Mesenchymal stem cell (in vitro differentiated cells and primary cell): ENCODE measurements at regions not wholly inside any gene's neighbourhood (a gene's known extent, or its start where the extent isn't known, plus 50 kb on each side); places are given as distances from the start of the nearest gene placed in this dataset.
"Not testable (repeated sequence)": the region's sequence is repeated elsewhere in the genome, so short reads cannot be mapped to it uniquely, and the experiment has no call there.

Experiments
- DNase-seq: peaks from one replicate; pipeline ENCODE4 v3.0.0-alpha.2; 2013
- H2AFZ ChIP-seq: one replicate; pipeline ENCODE4 v1.6.1; 2013; ENCODE audit warnings: low read depth, mild to moderate bottlenecking, control low read depth, inconsistent platforms, low read length, moderate library complexity
- H2AK5ac ChIP-seq: 2 replicates; pipeline ENCODE4 v1.6.1; 2013; ENCODE audit warnings: low read length, moderate library complexity, mild to moderate bottlenecking, inconsistent platforms; ENCODE audit not compliant: severe bottlenecking
- H2BK120ac ChIP-seq: one replicate; pipeline ENCODE4 v1.6.1; 2013; ENCODE audit warnings: low read depth, mild to moderate bottlenecking, inconsistent platforms, low read length, moderate library complexity
- H2BK12ac ChIP-seq, 2 experiments: one replicate each; pipeline ENCODE4 v1.6.1; 2013; ENCODE audit warnings: inconsistent platforms in 2 of 2, low read length in 2 of 2, mild to moderate bottlenecking in 2 of 2, moderate library complexity in 2 of 2, control low read depth in 1 of 2
- H2BK15ac ChIP-seq: one replicate; pipeline ENCODE4 v1.6.1; 2013; ENCODE audit warnings: mild to moderate bottlenecking, low read depth, inconsistent platforms; ENCODE audit not compliant: poor library complexity, severe bottlenecking
- H2BK5ac ChIP-seq: 2 replicates; pipeline ENCODE4 v1.6.1; 2013; ENCODE audit warnings: low read depth, mild to moderate bottlenecking, low read length, control low read depth, inconsistent platforms; ENCODE audit not compliant: poor library complexity, severe bottlenecking
- H3K14ac ChIP-seq, 2 experiments: one replicate each; pipeline ENCODE4 v1.6.1; 2013; ENCODE audit warnings: inconsistent platforms in 2 of 2, low read length in 2 of 2, control low read depth in 1 of 2, mild to moderate bottlenecking in 1 of 2, moderate library complexity in 1 of 2
- H3K18ac ChIP-seq, 2 experiments: one replicate each; pipeline ENCODE4 v1.6.1; 2013; ENCODE audit warnings: inconsistent platforms in 2 of 2, low read length in 2 of 2, control low read depth in 1 of 2, low read depth in 1 of 2, mild to moderate bottlenecking in 1 of 2
- H3K23ac ChIP-seq, 2 experiments: one replicate each; pipeline ENCODE4 v1.6.1; 2013; ENCODE audit warnings: inconsistent platforms in 2 of 2, low read length in 2 of 2, mild to moderate bottlenecking in 2 of 2, moderate library complexity in 2 of 2, control low read depth in 1 of 2
- H3K27ac ChIP-seq: 2 replicates; pipeline ENCODE4 v1.5.1; 2013; ENCODE audit warnings: mild to moderate bottlenecking, moderate library complexity, low read length, control low read depth, inconsistent platforms; ENCODE audit not compliant: poor library complexity, severe bottlenecking
- H3K27me3 ChIP-seq, 2 experiments: 2 replicates each; pipeline versions ENCODE4 v1.6.1 to v1.7.0; 2013; ENCODE audit warnings: low read length in 2 of 2, mild to moderate bottlenecking in 2 of 2, moderate library complexity in 2 of 2, control low read depth in 1 of 2, inconsistent platforms in 1 of 2; ENCODE audit not compliant: control insufficient read depth in 1 of 2, insufficient read depth in 1 of 2
- H3K36me3 ChIP-seq, 2 experiments: 2 replicates each; pipeline versions ENCODE4 v1.6.1 to v1.7.0; 2013; ENCODE audit warnings: low read length in 2 of 2, control low read depth in 1 of 2, inconsistent platforms in 1 of 2, low read depth in 1 of 2, mild to moderate bottlenecking in 1 of 2; ENCODE audit not compliant: insufficient read depth in 2 of 2, control insufficient read depth in 1 of 2
- H3K4ac ChIP-seq, 2 experiments: one replicate each; pipeline ENCODE4 v1.6.1; 2013; ENCODE audit warnings: inconsistent platforms in 2 of 2, low read length in 2 of 2, mild to moderate bottlenecking in 2 of 2, moderate library complexity in 2 of 2, control low read depth in 1 of 2, low read depth in 1 of 2
- H3K4me1 ChIP-seq: 2 replicates; pipeline ENCODE4 v1.6.1; 2013; ENCODE audit warnings: low read depth, low read length, control low read depth; ENCODE audit not compliant: control insufficient read depth, insufficient read depth
- H3K4me2 ChIP-seq: 2 replicates; pipeline ENCODE4 v1.6.1; 2013; ENCODE audit warnings: low read length, mild to moderate bottlenecking, inconsistent platforms; ENCODE audit not compliant: poor library complexity, severe bottlenecking
- H3K4me3 ChIP-seq, 2 experiments: 2 replicates each; pipeline versions ENCODE4 v1.5.1 to v1.7.0; 2013; ENCODE audit warnings: low read length in 2 of 2, mild to moderate bottlenecking in 2 of 2, control low read depth in 1 of 2, low read depth in 1 of 2; ENCODE audit not compliant: insufficient read depth in 1 of 2
- H3K79me1 ChIP-seq: replicated peaks from 2 replicates; pipeline ENCODE4 v1.6.1; 2013; ENCODE audit warnings: mild to moderate bottlenecking, control low read depth, low read length, inconsistent platforms; ENCODE audit not compliant: poor library complexity, severe bottlenecking
- H3K9ac ChIP-seq: 2 replicates; pipeline ENCODE4 v1.7.0; 2013; ENCODE audit warnings: mild to moderate bottlenecking, low read length, moderate library complexity
- H3K9me3 ChIP-seq: 2 replicates; pipeline ENCODE4 v1.7.0; 2013; ENCODE audit warnings: mild to moderate bottlenecking, low read length; ENCODE audit not compliant: control insufficient read depth
- H4K8ac ChIP-seq: one replicate; pipeline ENCODE4 v1.6.1; 2013; ENCODE audit warnings: inconsistent platforms, mild to moderate bottlenecking, low read length, moderate library complexity
- H4K91ac ChIP-seq: one replicate; pipeline ENCODE4 v1.6.1; 2013; ENCODE audit warnings: mild to moderate bottlenecking, low read length, inconsistent platforms
- WGBS: methylation state at CpG from one replicate; pipeline ENCODE4 v1.1.7; 2013; ENCODE audit warnings: mixed read lengths; 5-methylcytosine and 5-hydroxymethylcytosine counted together

GRCh38 chr3:187890405-187890752 is 145.1 kb upstream of the BCL6 start:
- not testable (repeated sequence) for H3K27me3 ChIP-seq

GRCh38 chr3:187896646-187897045 is 151.4 kb upstream of the BCL6 start:
- no peak overlapping the region for H4K8ac ChIP-seq
- H3K4me3 ChIP-seq = no peak overlapping the region
- 86% methylated on average over 6 of the region's 6 CpGs for WGBS
- no peaks in the 10 kb centered on the region for H3K27me3 ChIP-seq
- H3K9me3 ChIP-seq = no peaks in the 10 kb centered on the region
- no peak overlapping the region for H3K23ac ChIP-seq
- no peak overlapping the region for H4K91ac ChIP-seq
- H3K18ac ChIP-seq = no peak overlapping the region
- DNase-seq = no peak
- no peaks in the 10 kb centered on the region for H3K79me1 ChIP-seq
- H3K4ac ChIP-seq = no peak overlapping the region
- no peak overlapping the region for H2BK15ac ChIP-seq
- no peak overlapping the region for H2BK120ac ChIP-seq
- no peak overlapping the region for H2AFZ ChIP-seq
- no peak overlapping the region for H2AK5ac ChIP-seq
- no peak overlapping the region for H3K4me2 ChIP-seq
- no peak overlapping the region for H3K27ac ChIP-seq
- H2BK5ac ChIP-seq = no peak overlapping the region
- H3K14ac ChIP-seq = no peak overlapping the region
- no peaks in the 10 kb centered on the region for H3K36me3 ChIP-seq
- H2BK12ac ChIP-seq = no peak overlapping the region
- no peaks in the 10 kb centered on the region for H3K4me1 ChIP-seq
- H3K9ac ChIP-seq = no peak overlapping the region

More at GRCh38 chr3:187890405-187890752, 145.1 kb upstream of the BCL6 start:
- not testable (repeated sequence) for H2BK15ac ChIP-seq, H3K27ac ChIP-seq, H3K4me1 ChIP-seq, H3K4me2 ChIP-seq, H2BK5ac ChIP-seq, H3K4ac ChIP-seq, H3K14ac ChIP-seq, H3K9ac ChIP-seq, H2BK120ac ChIP-seq, H3K36me3 ChIP-seq, H2AFZ ChIP-seq, DNase-seq, H2BK12ac ChIP-seq, H3K4me3 ChIP-seq, H3K18ac ChIP-seq, H4K91ac ChIP-seq, H2AK5ac ChIP-seq, H3K23ac ChIP-seq, H4K8ac ChIP-seq, H3K79me1 ChIP-seq, H3K9me3 ChIP-seq
- WGBS = 90% methylated on average over 15 of the region's 15 CpGs

GRCh38 chr3:187899246-187899645 is 154.0 kb upstream of the BCL6 start:
- Histone ChIP-seq H3K4me2 (no peak overlapping the region), H4K8ac (no peak overlapping the region), H3K4ac (no peak overlapping the region), H3K27me3 (no peaks in the 10 kb centered on the region), H2BK12ac (no peak overlapping the region), H4K91ac (no peak overlapping the region), H3K23ac (no peak overlapping the region), H2AFZ (no peak overlapping the region), H3K4me1 (peaks cover 3% of the 10 kb centered on the region), H3K18ac (no peak overlapping the region), H3K4me3 (no peak overlapping the region), H3K9ac (no peak overlapping the region), H3K36me3 (no peaks in the 10 kb centered on the region), H3K9me3 (no peaks in the 10 kb centered on the region), H2BK15ac (no peak overlapping the region), H2AK5ac (no peak overlapping the region), H3K27ac (no peak overlapping the region), H3K79me1 (no peaks in the 10 kb centered on the region), H2BK120ac (no peak overlapping the region), H3K14ac (no peak overlapping the region), H2BK5ac (no peak overlapping the region)
- DNase-seq = no peak
- WGBS = 86% methylated on average over 4 of the region's 4 CpGs

GRCh38 chr3:187900993-187901755 is 155.9 kb upstream of the BCL6 start:
- H2BK120ac ChIP-seq = no peak overlapping the region
- H3K27ac ChIP-seq = no peak overlapping the region
- H3K18ac ChIP-seq = no peak overlapping the region
- no peak overlapping the region for H3K4me3 ChIP-seq
- H3K36me3 ChIP-seq = no peaks in the 10 kb centered on the region
- H3K4me2 ChIP-seq = no peak overlapping the region
- no peak overlapping the region for H3K4ac ChIP-seq
- no peak overlapping the region for H2BK15ac ChIP-seq
- no peaks in the 10 kb centered on the region for H3K9me3 ChIP-seq
- H3K9ac ChIP-seq = no peak overlapping the region
- H3K79me1 ChIP-seq = no peaks in the 10 kb centered on the region
- DNase-seq = no peak
- no peak overlapping the region for H2AK5ac ChIP-seq
- no peaks in the 10 kb centered on the region for H3K27me3 ChIP-seq
- no peak overlapping the region for H4K8ac ChIP-seq
- no peak overlapping the region for H2BK12ac ChIP-seq
- H4K91ac ChIP-seq = no peak overlapping the region
- no peak overlapping the region for H2AFZ ChIP-seq
- no peak overlapping the region for H3K14ac ChIP-seq
- no peak overlapping the region for H2BK5ac ChIP-seq
- 17% methylated on average over 1 of the region's 4 CpGs for WGBS
- H3K4me1 ChIP-seq = peaks cover 3% of the 10 kb centered on the region
- H3K23ac ChIP-seq = no peak overlapping the region
